GM12891 (cell line): ENCODE measurements at regions not wholly inside any gene's neighbourhood (a gene's known extent, or its start where the extent isn't known, plus 50 kb on each side); places are given as distances from the start of the nearest gene placed in this dataset.

ENCODE experiments used
- PAX5 ChIP-seq: IDR thresholded peaks from 2 replicates; pipeline ENCODE4 v1.6.1; 2011; ENCODE audit warnings: low read length, moderate library complexity, mild to moderate bottlenecking; ENCODE audit not compliant: insufficient read depth, severe bottlenecking
- POLR2A ChIP-seq: IDR thresholded peaks from 2 replicates; pipeline ENCODE4 v1.6.1; 2011; ENCODE audit warnings: low read depth, low read length, control low read depth
- POLR2AphosphoS5 ChIP-seq: IDR thresholded peaks from 2 replicates; pipeline ENCODE4 v1.6.1; 2011; ENCODE audit warnings: low read depth, low read length, control low read depth
- POU2F2 ChIP-seq: IDR thresholded peaks from 2 replicates; pipeline ENCODE4 v1.6.1; 2011; ENCODE audit warnings: low read depth, mild to moderate bottlenecking, control low read depth, low read length, moderate library complexity
- SPI1 ChIP-seq: IDR thresholded peaks from 2 replicates; pipeline ENCODE4 v1.6.1; 2011; ENCODE audit warnings: low read depth, low read length, control low read depth
- TAF1 ChIP-seq: IDR thresholded peaks from 2 replicates; pipeline ENCODE4 v1.6.1; 2011; ENCODE audit warnings: low read depth, low read length, control low read depth

- TF ChIP-seq POLR2A (no peak), POLR2AphosphoS5 (no peak), TAF1 (no peak), SPI1 (no peak), PAX5 (no peak), POU2F2 (no peak)
Measured at GRCh38 chr7:47685712-47686376, 103.9 kb upstream of the TNS3 start.
